Mesenchymal stem cell (in vitro differentiated cells and primary cell): ENCODE measurements at regions not wholly inside any gene's neighbourhood (a gene's known extent, or its start where the extent isn't known, plus 50 kb on each side); places are given as distances from the start of the nearest gene placed in this dataset.

Experiments
- DNase-seq: peaks from one replicate; pipeline ENCODE4 v3.0.0-alpha.2; 2013
- H2AFZ ChIP-seq: one replicate; pipeline ENCODE4 v1.6.1; 2013; ENCODE audit warnings: low read depth, mild to moderate bottlenecking, control low read depth, inconsistent platforms, low read length, moderate library complexity
- H2AK5ac ChIP-seq: 2 replicates; pipeline ENCODE4 v1.6.1; 2013; ENCODE audit warnings: low read length, moderate library complexity, mild to moderate bottlenecking, inconsistent platforms; ENCODE audit not compliant: severe bottlenecking
- H2BK120ac ChIP-seq: one replicate; pipeline ENCODE4 v1.6.1; 2013; ENCODE audit warnings: low read depth, mild to moderate bottlenecking, inconsistent platforms, low read length, moderate library complexity
- H2BK12ac ChIP-seq, 2 experiments: one replicate each; pipeline ENCODE4 v1.6.1; 2013; ENCODE audit warnings: inconsistent platforms in 2 of 2, low read length in 2 of 2, mild to moderate bottlenecking in 2 of 2, moderate library complexity in 2 of 2, control low read depth in 1 of 2
- H2BK15ac ChIP-seq: one replicate; pipeline ENCODE4 v1.6.1; 2013; ENCODE audit warnings: mild to moderate bottlenecking, low read depth, inconsistent platforms; ENCODE audit not compliant: poor library complexity, severe bottlenecking
- H2BK5ac ChIP-seq: 2 replicates; pipeline ENCODE4 v1.6.1; 2013; ENCODE audit warnings: low read depth, mild to moderate bottlenecking, low read length, control low read depth, inconsistent platforms; ENCODE audit not compliant: poor library complexity, severe bottlenecking
- H3K14ac ChIP-seq, 2 experiments: one replicate each; pipeline ENCODE4 v1.6.1; 2013; ENCODE audit warnings: inconsistent platforms in 2 of 2, low read length in 2 of 2, control low read depth in 1 of 2, mild to moderate bottlenecking in 1 of 2, moderate library complexity in 1 of 2
- H3K18ac ChIP-seq, 2 experiments: one replicate each; pipeline ENCODE4 v1.6.1; 2013; ENCODE audit warnings: inconsistent platforms in 2 of 2, low read length in 2 of 2, control low read depth in 1 of 2, low read depth in 1 of 2, mild to moderate bottlenecking in 1 of 2
- H3K23ac ChIP-seq, 2 experiments: one replicate each; pipeline ENCODE4 v1.6.1; 2013; ENCODE audit warnings: inconsistent platforms in 2 of 2, low read length in 2 of 2, mild to moderate bottlenecking in 2 of 2, moderate library complexity in 2 of 2, control low read depth in 1 of 2
- H3K27ac ChIP-seq: 2 replicates; pipeline ENCODE4 v1.5.1; 2013; ENCODE audit warnings: mild to moderate bottlenecking, moderate library complexity, low read length, control low read depth, inconsistent platforms; ENCODE audit not compliant: poor library complexity, severe bottlenecking
- H3K27me3 ChIP-seq, 2 experiments: 2 replicates each; pipeline versions ENCODE4 v1.6.1 to v1.7.0; 2013; ENCODE audit warnings: low read length in 2 of 2, mild to moderate bottlenecking in 2 of 2, moderate library complexity in 2 of 2, control low read depth in 1 of 2, inconsistent platforms in 1 of 2; ENCODE audit not compliant: control insufficient read depth in 1 of 2, insufficient read depth in 1 of 2
- H3K36me3 ChIP-seq, 2 experiments: 2 replicates each; pipeline versions ENCODE4 v1.6.1 to v1.7.0; 2013; ENCODE audit warnings: low read length in 2 of 2, control low read depth in 1 of 2, inconsistent platforms in 1 of 2, low read depth in 1 of 2, mild to moderate bottlenecking in 1 of 2; ENCODE audit not compliant: insufficient read depth in 2 of 2, control insufficient read depth in 1 of 2
- H3K4ac ChIP-seq, 2 experiments: one replicate each; pipeline ENCODE4 v1.6.1; 2013; ENCODE audit warnings: inconsistent platforms in 2 of 2, low read length in 2 of 2, mild to moderate bottlenecking in 2 of 2, moderate library complexity in 2 of 2, control low read depth in 1 of 2, low read depth in 1 of 2
- H3K4me1 ChIP-seq: 2 replicates; pipeline ENCODE4 v1.6.1; 2013; ENCODE audit warnings: low read depth, low read length, control low read depth; ENCODE audit not compliant: control insufficient read depth, insufficient read depth
- H3K4me2 ChIP-seq: 2 replicates; pipeline ENCODE4 v1.6.1; 2013; ENCODE audit warnings: low read length, mild to moderate bottlenecking, inconsistent platforms; ENCODE audit not compliant: poor library complexity, severe bottlenecking
- H3K4me3 ChIP-seq, 2 experiments: 2 replicates each; pipeline versions ENCODE4 v1.5.1 to v1.7.0; 2013; ENCODE audit warnings: low read length in 2 of 2, mild to moderate bottlenecking in 2 of 2, control low read depth in 1 of 2, low read depth in 1 of 2; ENCODE audit not compliant: insufficient read depth in 1 of 2
- H3K79me1 ChIP-seq: replicated peaks from 2 replicates; pipeline ENCODE4 v1.6.1; 2013; ENCODE audit warnings: mild to moderate bottlenecking, control low read depth, low read length, inconsistent platforms; ENCODE audit not compliant: poor library complexity, severe bottlenecking
- H3K9ac ChIP-seq: 2 replicates; pipeline ENCODE4 v1.7.0; 2013; ENCODE audit warnings: mild to moderate bottlenecking, low read length, moderate library complexity
- H3K9me3 ChIP-seq: 2 replicates; pipeline ENCODE4 v1.7.0; 2013; ENCODE audit warnings: mild to moderate bottlenecking, low read length; ENCODE audit not compliant: control insufficient read depth
- H4K8ac ChIP-seq: one replicate; pipeline ENCODE4 v1.6.1; 2013; ENCODE audit warnings: inconsistent platforms, mild to moderate bottlenecking, low read length, moderate library complexity
- H4K91ac ChIP-seq: one replicate; pipeline ENCODE4 v1.6.1; 2013; ENCODE audit warnings: mild to moderate bottlenecking, low read length, inconsistent platforms
- WGBS: methylation state at CpG from one replicate; pipeline ENCODE4 v1.1.7; 2013; ENCODE audit warnings: mixed read lengths; 5-methylcytosine and 5-hydroxymethylcytosine counted together

- no peak overlapping the region for H3K18ac ChIP-seq
- H2BK15ac ChIP-seq = no peak overlapping the region
- H3K9ac ChIP-seq = no peak overlapping the region
- H3K14ac ChIP-seq = no peak overlapping the region
- no peaks in the 10 kb centered on the region for H3K4me1 ChIP-seq
- H3K27me3 ChIP-seq = no peaks in the 10 kb centered on the region
- no peak overlapping the region for H3K4me3 ChIP-seq
- no peak overlapping the region for H3K4ac ChIP-seq
- H3K23ac ChIP-seq = no peak overlapping the region
- no peak overlapping the region for H2BK120ac ChIP-seq
- H3K9me3 ChIP-seq = no peaks in the 10 kb centered on the region
- no peak overlapping the region for H2BK5ac ChIP-seq
- no peak overlapping the region for H2BK12ac ChIP-seq
- no peaks in the 10 kb centered on the region for H3K79me1 ChIP-seq
- DNase-seq = no peak
- no peaks in the 10 kb centered on the region for H3K36me3 ChIP-seq
- H3K4me2 ChIP-seq = no peak overlapping the region
- no peak overlapping the region for H4K91ac ChIP-seq
- H4K8ac ChIP-seq = no peak overlapping the region
- H3K27ac ChIP-seq = no peak overlapping the region
- H2AK5ac ChIP-seq = no peak overlapping the region
- no peak overlapping the region for H2AFZ ChIP-seq
These were observed 1018.0 kb upstream of the PCDH20 start for GRCh38 chr13:62433660-62434059.

- Histone ChIP-seq H3K23ac (no peak overlapping the region), H2BK120ac (no peak overlapping the region), H2BK12ac (no peak overlapping the region), H2AFZ (no peak overlapping the region), H3K18ac (no peak overlapping the region), H3K4me3 (no peak overlapping the region), H3K9me3 (no peaks in the 10 kb centered on the region), H3K4me1 (no peaks in the 10 kb centered on the region), H3K4me2 (no peak overlapping the region), H3K36me3 (no peaks in the 10 kb centered on the region), H4K8ac (no peak overlapping the region), H3K27me3 (no peaks in the 10 kb centered on the region), H2BK15ac (no peak overlapping the region), H3K9ac (no peak overlapping the region), H3K27ac (no peak overlapping the region), H4K91ac (no peak overlapping the region), H2AK5ac (no peak overlapping the region), H3K14ac (no peak overlapping the region), H2BK5ac (no peak overlapping the region), H3K79me1 (no peaks in the 10 kb centered on the region), H3K4ac (no peak overlapping the region)
- no peak for DNase-seq
These were observed 1017.3 kb upstream of the PCDH20 start for GRCh38 chr13:62432906-62433305.

- Histone ChIP-seq H2BK5ac (no peak overlapping the region), H3K18ac (no peak overlapping the region), H3K79me1 (no peaks in the 10 kb centered on the region), H4K8ac (no peak overlapping the region), H3K27ac (no peak overlapping the region), H2BK15ac (no peak overlapping the region), H2BK120ac (no peak overlapping the region), H3K4me1 (no peaks in the 10 kb centered on the region), H3K9ac (no peak overlapping the region), H3K9me3 (no peaks in the 10 kb centered on the region), H3K27me3 (no peaks in the 10 kb centered on the region), H3K4me2 (no peak overlapping the region), H2BK12ac (no peak overlapping the region), H3K23ac (no peak overlapping the region), H3K4me3 (no peak overlapping the region), H4K91ac (no peak overlapping the region), H3K14ac (no peak overlapping the region), H2AK5ac (no peak overlapping the region), H3K36me3 (no peaks in the 10 kb centered on the region), H3K4ac (no peak overlapping the region), H2AFZ (no peak overlapping the region)
- DNase-seq = no peak
- WGBS = 77% methylated on average over 1 of the region's 1 CpG
These were observed 1016.6 kb upstream of the PCDH20 start for GRCh38 chr13:62432295-62432694.

- H3K79me1 ChIP-seq = no peaks in the 10 kb centered on the region
- no peak overlapping the region for H2BK5ac ChIP-seq
- no peak overlapping the region for H3K4me3 ChIP-seq
- no peak overlapping the region for H3K27ac ChIP-seq
- H3K18ac ChIP-seq = no peak overlapping the region
- no peak overlapping the region for H3K4ac ChIP-seq
- H4K8ac ChIP-seq = no peak overlapping the region
- H2BK12ac ChIP-seq = no peak overlapping the region
- H3K27me3 ChIP-seq = no peaks in the 10 kb centered on the region
- H3K36me3 ChIP-seq = no peaks in the 10 kb centered on the region
- no peak overlapping the region for H3K9ac ChIP-seq
- H2AK5ac ChIP-seq = no peak overlapping the region
- H3K4me1 ChIP-seq = no peaks in the 10 kb centered on the region
- no peak overlapping the region for H4K91ac ChIP-seq
- H2AFZ ChIP-seq = no peak overlapping the region
- H3K4me2 ChIP-seq = no peak overlapping the region
- no peak overlapping the region for H3K23ac ChIP-seq
- no peak overlapping the region for H2BK120ac ChIP-seq
- no peak overlapping the region for H3K14ac ChIP-seq
- H2BK15ac ChIP-seq = no peak overlapping the region
- H3K9me3 ChIP-seq = no peaks in the 10 kb centered on the region
- no peak for DNase-seq
These were observed 1016.2 kb upstream of the PCDH20 start for GRCh38 chr13:62431852-62432251.
